Transverse colon (tissue), 4 donors: ENCODE measurements at regions not wholly inside any gene's neighbourhood (a gene's known extent, or its start where the extent isn't known, plus 50 kb on each side); places are given as distances from the start of the nearest gene placed in this dataset.

Experiments used
- DNase-seq: peaks from one replicate; pipeline ENCODE4 v3.0.0-alpha.2; 2019
- H3K27ac ChIP-seq, 4 donors: fragments of 200-600 bp; sonication (generic); 2 replicates each; pipeline ENCODE4 v1.5.1; 2016 to 2018; ENCODE audit warnings: inconsistent platforms in 4 of 4
- H3K27me3 ChIP-seq: fragments of 200-600 bp; sonication (generic); 2 replicates; pipeline ENCODE4 v1.5.1; 2017; ENCODE audit warnings: inconsistent platforms
- H3K36me3 ChIP-seq, 4 donors: fragments of 200-600 bp; sonication (generic); 2 replicates each; pipeline ENCODE4 v1.5.1; 2017 to 2019; ENCODE audit warnings: inconsistent platforms in 4 of 4
- H3K4me1 ChIP-seq, 4 donors: fragments of 200-600 bp; sonication (generic); 2 replicates each; pipeline ENCODE4 v1.5.1; 2017 to 2020; ENCODE audit warnings: inconsistent platforms in 4 of 4
- H3K4me3 ChIP-seq, 4 donors: fragments of 200-600 bp; sonication (generic); 1 replicate in 1 of 4; 2 replicates in 3 of 4; pipeline versions ENCODE4 v1.5.1 to v1.6.1; 2017 to 2019; ENCODE audit warnings: inconsistent platforms in 4 of 4
- H3K9me3 ChIP-seq, 2 donors: fragments of 200-600 bp; sonication (generic); 2 replicates each; pipeline ENCODE4 v1.5.1; 2017 to 2019; ENCODE audit warnings: inconsistent platforms in 2 of 2
- EP300 ChIP-seq: sonication (generic); formaldehyde crosslinking; IDR thresholded peaks from one replicate; pipeline ENCODE4 v1.6.1; 2017; ENCODE audit warnings: antibody characterized with exemption, low read depth
- POLR2A ChIP-seq: fragments of 450-650 bp; IDR thresholded peaks from one replicate; pipeline ENCODE4 v1.6.1; 2016; ENCODE audit warnings: antibody characterized with exemption, mild to moderate bottlenecking, moderate library complexity
- POLR2AphosphoS5 ChIP-seq, 3 donors: sonication (generic); formaldehyde crosslinking; IDR thresholded peaks; one replicate each; pipeline ENCODE4 v1.6.1; 2016; ENCODE audit warnings: antibody characterized with exemption in 3 of 3
- WGBS, 2 donors: methylation state at CpG; one replicate each; pipeline ENCODE4 v1.1.5; 2018; ENCODE audit warnings: low coverage in 1 of 2; 5-methylcytosine and 5-hydroxymethylcytosine counted together
- in situ Hi-C, 4 donors: fragments of 200-750 bp; cut with MboI; loops; one replicate each; pipeline versions ENCODE4 v1.15.0 to v1.15.1; 2017; ENCODE audit warnings: low sequenced_read_pairs in 3 of 4, low pct_ligation_motif_present in 1 of 4, low pct_unique_long_range_greater_than_20kb in 1 of 4
- intact Hi-C: fragments of 100-400 bp; cut with DNase I; formaldehyde crosslinking; loops from one replicate; pipeline ENCODE4 v1.15.1; 2023; ENCODE audit warnings: low total_unique reads
- TF ChIP-seq, protein P1 (sequence below), 5 experiments: fragments of 200-600 bp in 3 of 5; fragments of 450-650 bp in 2 of 5; sonication (generic) in 3 of 5; IDR thresholded peaks; 1 replicate in 2 of 5; 2 replicates in 3 of 5; pipeline ENCODE4 v1.5.1; 2016 to 2017; ENCODE audit warnings: antibody characterized with exemption in 5 of 5, inconsistent platforms in 3 of 5, mild to moderate bottlenecking in 2 of 5, moderate library complexity in 1 of 5

DNA sequence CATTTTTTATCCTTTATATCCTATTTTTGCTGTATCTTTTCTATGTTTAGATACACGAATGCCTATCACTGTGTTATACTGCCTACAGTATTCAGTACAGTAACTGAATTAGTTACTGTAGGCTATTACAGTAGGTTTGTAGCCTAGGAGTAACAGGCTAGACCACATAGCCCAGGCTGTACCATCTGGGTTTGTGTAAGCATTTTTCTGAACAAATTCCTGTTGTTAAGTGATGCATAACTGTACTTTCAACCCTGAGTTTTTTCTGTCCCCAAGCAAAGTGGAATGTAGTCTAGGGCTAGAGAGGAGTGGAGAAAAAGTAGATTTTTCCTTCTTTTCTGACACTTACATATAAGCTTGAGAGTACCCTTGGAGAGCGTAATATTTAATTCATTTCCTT is 282.1 kb downstream of the HS3ST3B1 start:
- Histone ChIP-seq H3K36me3 (no peaks in the 10 kb centered on the region), H3K4me3 (no peak overlapping the region), H3K9me3 (no peaks in the 10 kb centered on the region), H3K4me1 (no peaks in the 10 kb centered on the region), H3K27me3 (no peaks in the 10 kb centered on the region), H3K27ac (no peak overlapping the region)
- WGBS, 2 donors = 84 to 94% methylated on average over 2 of the region's 2 CpGs
- in situ Hi-C loops (loop anchor here in 1 of 4 donors (25.0 kb wide), 1 partner anchor 96 kb away; no protein-coding TSS in a partner anchor), intact Hi-C loops (no loop called here)
- TF ChIP-seq EP300 = no peak
- TF ChIP-seq POLR2AphosphoS5 (IDR thresholded peaks at IDR 0.05) = no peak
- TF ChIP-seq, protein P1, sequence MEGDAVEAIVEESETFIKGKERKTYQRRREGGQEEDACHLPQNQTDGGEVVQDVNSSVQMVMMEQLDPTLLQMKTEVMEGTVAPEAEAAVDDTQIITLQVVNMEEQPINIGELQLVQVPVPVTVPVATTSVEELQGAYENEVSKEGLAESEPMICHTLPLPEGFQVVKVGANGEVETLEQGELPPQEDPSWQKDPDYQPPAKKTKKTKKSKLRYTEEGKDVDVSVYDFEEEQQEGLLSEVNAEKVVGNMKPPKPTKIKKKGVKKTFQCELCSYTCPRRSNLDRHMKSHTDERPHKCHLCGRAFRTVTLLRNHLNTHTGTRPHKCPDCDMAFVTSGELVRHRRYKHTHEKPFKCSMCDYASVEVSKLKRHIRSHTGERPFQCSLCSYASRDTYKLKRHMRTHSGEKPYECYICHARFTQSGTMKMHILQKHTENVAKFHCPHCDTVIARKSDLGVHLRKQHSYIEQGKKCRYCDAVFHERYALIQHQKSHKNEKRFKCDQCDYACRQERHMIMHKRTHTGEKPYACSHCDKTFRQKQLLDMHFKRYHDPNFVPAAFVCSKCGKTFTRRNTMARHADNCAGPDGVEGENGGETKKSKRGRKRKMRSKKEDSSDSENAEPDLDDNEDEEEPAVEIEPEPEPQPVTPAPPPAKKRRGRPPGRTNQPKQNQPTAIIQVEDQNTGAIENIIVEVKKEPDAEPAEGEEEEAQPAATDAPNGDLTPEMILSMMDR (IDR thresholded peaks at IDR 0.05) = no peak
- no peak for TF ChIP-seq POLR2A
- DNase-seq = no peak

DNA sequence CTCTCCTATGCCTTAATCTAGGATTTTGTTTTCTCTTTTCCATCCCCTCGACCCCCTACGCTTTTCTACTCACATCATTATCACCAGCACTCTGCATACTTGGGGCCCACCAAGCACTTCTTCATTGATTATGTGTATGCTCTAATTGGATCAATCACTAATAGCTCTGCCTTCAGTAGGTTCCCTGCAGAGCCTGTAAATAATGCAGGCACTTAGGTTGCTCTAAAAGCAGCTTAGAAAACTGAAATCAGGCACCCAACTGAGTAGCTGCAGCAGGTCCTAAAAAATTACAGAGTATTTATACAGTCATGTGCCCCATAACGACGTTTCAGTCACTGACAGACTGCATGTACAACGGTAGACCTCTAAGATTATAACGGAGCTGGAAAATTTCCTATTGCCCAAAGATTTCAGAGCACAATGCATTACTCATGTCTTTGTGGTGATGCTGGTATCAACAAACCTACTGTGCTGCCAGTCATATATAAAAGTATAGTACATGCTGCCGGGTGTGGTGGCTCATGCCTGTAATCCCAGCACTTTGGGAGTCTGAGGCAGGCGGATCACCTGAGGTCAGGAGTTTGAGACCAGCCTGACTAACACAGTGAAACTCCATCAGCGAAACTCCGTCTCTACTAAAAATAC is 280.4 kb downstream of the HS3ST3B1 start:
- in situ Hi-C loops = loop anchor here in 1 of 4 donors (25.0 kb wide), 1 partner anchor 94 kb away; no protein-coding TSS in a partner anchor
- H3K4me3 ChIP-seq = no peak overlapping the region
- no peaks in the 10 kb centered on the region for H3K9me3 ChIP-seq
- H3K4me1 ChIP-seq = no peaks in the 10 kb centered on the region
- TF ChIP-seq, protein P1 (IDR thresholded peaks at IDR 0.05) = no peak
- TF ChIP-seq POLR2AphosphoS5 (IDR thresholded peaks at IDR 0.05) (no peak), POLR2A (no peak)
- no peaks in the 10 kb centered on the region for H3K27me3 ChIP-seq
- H3K27ac ChIP-seq = no peak overlapping the region
- 61 to 79% methylated on average over 2 to 10 of the region's 10 CpGs for WGBS, 2 donors
- no peak for DNase-seq
- intact Hi-C loops = no loop called here
- no peaks in the 10 kb centered on the region for H3K36me3 ChIP-seq

DNA sequence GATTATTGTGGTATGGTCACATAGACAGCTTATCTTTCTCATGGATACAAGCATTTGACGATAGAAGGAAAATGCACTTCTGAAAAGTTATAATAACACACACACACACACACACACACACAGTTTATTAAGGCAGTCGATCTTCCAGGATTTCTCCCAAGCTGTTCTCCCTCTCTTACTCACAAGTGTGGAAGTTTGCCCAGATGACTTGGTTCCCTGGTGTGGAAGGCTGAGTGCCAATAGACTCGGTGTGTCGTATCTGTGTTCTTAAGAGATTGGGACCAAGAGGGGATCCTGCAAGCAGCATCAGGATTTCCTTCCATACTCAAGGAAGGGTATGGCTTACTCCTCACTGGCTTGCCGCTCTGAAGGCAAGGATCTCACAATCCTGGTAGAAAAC is 279.6 kb downstream of the HS3ST3B1 start:
- Histone ChIP-seq H3K4me3 (no peak overlapping the region), H3K36me3 (no peaks in the 10 kb centered on the region), H3K27me3 (no peaks in the 10 kb centered on the region), H3K9me3 (no peaks in the 10 kb centered on the region), H3K4me1 (no peaks in the 10 kb centered on the region), H3K27ac (no peak overlapping the region)
- in situ Hi-C loops (loop anchor here in 1 of 4 donors (25.0 kb wide), 1 partner anchor 93 kb away; no protein-coding TSS in a partner anchor), intact Hi-C loops (no loop called here)
- no peak for DNase-seq
- 76 to 84% methylated on average over 3 to 5 of the region's 5 CpGs for WGBS, 2 donors
- TF ChIP-seq, protein P1 (IDR thresholded peaks at IDR 0.05) = no peak
- TF ChIP-seq EP300 (no peak), POLR2A (no peak), POLR2AphosphoS5 (IDR thresholded peaks at IDR 0.05) (no peak)

GRCh38 chr17:14579716-14580115 is 278.8 kb downstream of the HS3ST3B1 start:
- H3K36me3 ChIP-seq = no peaks in the 10 kb centered on the region
- no peaks in the 10 kb centered on the region for H3K4me1 ChIP-seq
- no peak overlapping the region for H3K27ac ChIP-seq
- no peaks in the 10 kb centered on the region for H3K27me3 ChIP-seq
- H3K9me3 ChIP-seq = no peaks in the 10 kb centered on the region
- intact Hi-C loops = loop anchor here (10.0 kb wide), 1 partner anchor 45 kb away; no protein-coding TSS in a partner anchor
- in situ Hi-C loops = loop anchor here in 1 of 4 donors (25.0 kb wide), 1 partner anchor 92 kb away; no protein-coding TSS in a partner anchor
- DNase-seq = no peak
- H3K4me3 ChIP-seq = no peak overlapping the region
- WGBS, 2 donors = 52 to 66% methylated on average over 3 of the region's 3 CpGs
- no peak for TF ChIP-seq POLR2AphosphoS5 (IDR thresholded peaks at IDR 0.05)
